ENCODE measurements at regions not wholly inside any gene's neighbourhood (a gene's known extent, or its start where the extent isn't known, plus 50 kb on each side); places are given as distances from the start of the nearest gene placed in this dataset.
A peak's percentile ranks its signal among the peaks of the same experiment; 100 is the strongest.

GRCh38 chr16:48904333-48904732 is 294.4 kb upstream of the N4BP1 start:
- POLR2A ChIA-PET = no interaction called here
- Mint-ChIP-seq H3K9me3 (peaks cover 0 to 5% (median 0%) of the 10 kb centered on the region in 9 donors), H3K27ac (no peak overlapping the region), H3K27me3 (peaks cover 0 to 15% (median 4%) of the 10 kb centered on the region in 5 donors), H3K4me3 (no peak overlapping the region), H3K36me3 (no peaks in the 10 kb centered on the region), H3K4me1 (no peaks in the 10 kb centered on the region)
- DNase-seq (no peak), ATAC-seq (no peak)

GRCh38 chr16:48903039-48903438 is 293.1 kb upstream of the N4BP1 start:
- Mint-ChIP-seq H3K9me3 (peaks cover 0 to 5% (median 0%) of the 10 kb centered on the region in 9 donors), H3K4me1 (no peaks in the 10 kb centered on the region), H3K27me3 (peaks cover 0 to 15% (median 4%) of the 10 kb centered on the region in 5 donors), H3K36me3 (no peaks in the 10 kb centered on the region), H3K27ac (no peak overlapping the region), H3K4me3 (no peak overlapping the region)
- no peak for DNase-seq
- POLR2A ChIA-PET = no interaction called here
- ATAC-seq = no peak

- Mint-ChIP-seq H3K4me3 (no peak overlapping the region), H3K9me3 (peaks cover 0 to 5% (median 0%) of the 10 kb centered on the region in 9 donors), H3K4me1 (no peaks in the 10 kb centered on the region), H3K27me3 (peaks cover 0 to 15% (median 4%) of the 10 kb centered on the region in 5 donors), H3K36me3 (no peaks in the 10 kb centered on the region), H3K27ac (no peak overlapping the region)
- DNase-seq = no peak
- no peak for ATAC-seq
- POLR2A ChIA-PET = no interaction called here
Observed at GRCh38 chr16:48901712-48902374, 291.9 kb upstream of the N4BP1 start.

- Mint-ChIP-seq H3K4me3 (no peak overlapping the region), H3K4me1 (no peaks in the 10 kb centered on the region), H3K36me3 (no peaks in the 10 kb centered on the region), H3K27me3 (peaks cover 0 to 15% (median 3%) of the 10 kb centered on the region in 5 donors), H3K9me3 (peaks cover 0 to 3% (median 0%) of the 10 kb centered on the region in 9 donors), H3K27ac (no peak overlapping the region)
- ATAC-seq = no peak
- POLR2A ChIA-PET = no interaction called here
- no peak for DNase-seq
Observed at GRCh38 chr16:48899500-48899899, 289.5 kb upstream of the N4BP1 start.

GRCh38 chr16:48897698-48898205 is 287.8 kb upstream of the N4BP1 start:
- H3K4me1 Mint-ChIP-seq = no peaks in the 10 kb centered on the region
- no peak overlapping the region for H3K27ac Mint-ChIP-seq
- H3K27me3 Mint-ChIP-seq = peaks cover 0 to 12% (median 0%) of the 10 kb centered on the region in 5 donors
- peaks cover 0 to 2% (median 0%) of the 10 kb centered on the region in 9 donors for H3K9me3 Mint-ChIP-seq
- ATAC-seq (no peak), DNase-seq (no peak)
- POLR2A ChIA-PET = no interaction called here
- no peaks in the 10 kb centered on the region for H3K36me3 Mint-ChIP-seq
- no peak overlapping the region for H3K4me3 Mint-ChIP-seq

GRCh38 chr16:48895142-48895541 is 285.2 kb upstream of the N4BP1 start:
- Mint-ChIP-seq H3K4me1 (no peaks in the 10 kb centered on the region), H3K36me3 (no peaks in the 10 kb centered on the region)
- ATAC-seq = no peak

GRCh38 chr16:48892893-48893292 is 282.9 kb upstream of the N4BP1 start:
- Mint-ChIP-seq H3K4me3 (no peak overlapping the region), H3K27me3 (no peaks in the 10 kb centered on the region), H3K4me1 (no peaks in the 10 kb centered on the region), H3K9me3 (peaks cover 0 to 2% (median 0%) of the 10 kb centered on the region in 9 donors), H3K36me3 (no peaks in the 10 kb centered on the region), H3K27ac (no peak overlapping the region)
- ATAC-seq (no peak), DNase-seq (no peak)
- POLR2A ChIA-PET = no interaction called here

More at GRCh38 chr16:48895142-48895541, 285.2 kb upstream of the N4BP1 start:
- no peak overlapping the region for H3K27ac Mint-ChIP-seq
- POLR2A ChIA-PET = no interaction called here
- peaks cover 0 to 2% (median 0%) of the 10 kb centered on the region in 9 donors for H3K9me3 Mint-ChIP-seq
- no peaks in the 10 kb centered on the region for H3K27me3 Mint-ChIP-seq
- H3K4me3 Mint-ChIP-seq = no peak overlapping the region
- DNase-seq = no peak

GRCh38 chr16:48887646-48888210 is 277.7 kb upstream of the N4BP1 start:
- ATAC-seq = no peak

GRCh38 chr16:48885471-48885870 is 275.5 kb upstream of the N4BP1 start:
- Mint-ChIP-seq H3K27me3 (no peaks in the 10 kb centered on the region), H3K9me3 (peaks cover 0 to 9% (median 2%) of the 10 kb centered on the region in 9 donors), H3K4me1 (no peaks in the 10 kb centered on the region), H3K36me3 (no peaks in the 10 kb centered on the region), H3K4me3 (no peak overlapping the region), H3K27ac (no peak overlapping the region)
- no peak for DNase-seq
- ATAC-seq = no peak
- POLR2A ChIA-PET = no interaction called here

More at GRCh38 chr16:48887646-48888210, 277.7 kb upstream of the N4BP1 start:
- Mint-ChIP-seq H3K27ac (no peak overlapping the region), H3K36me3 (no peaks in the 10 kb centered on the region), H3K9me3 (peaks cover 0 to 9% (median 1%) of the 10 kb centered on the region in 9 donors), H3K4me3 (no peak overlapping the region), H3K4me1 (no peaks in the 10 kb centered on the region), H3K27me3 (no peaks in the 10 kb centered on the region)
- no peak for DNase-seq
- POLR2A ChIA-PET = no interaction called here

GRCh38 chr16:48881272-48881671 is 271.3 kb upstream of the N4BP1 start:
- ATAC-seq = no peak
- no peaks in the 10 kb centered on the region for H3K27me3 Mint-ChIP-seq
- H3K9me3 Mint-ChIP-seq = peaks cover 0 to 8% (median 2%) of the 10 kb centered on the region in 9 donors
- no peaks in the 10 kb centered on the region for H3K4me1 Mint-ChIP-seq
- H3K4me3 Mint-ChIP-seq = no peak overlapping the region
- no peak for DNase-seq
- peak overlapping the region in 1 of 10 donors; percentile 77 for H3K27ac Mint-ChIP-seq
- POLR2A ChIA-PET = no interaction called here
- no peaks in the 10 kb centered on the region for H3K36me3 Mint-ChIP-seq

- POLR2A ChIA-PET = no interaction called here
- Mint-ChIP-seq H3K36me3 (no peaks in the 10 kb centered on the region), H3K9me3 (peaks cover 0 to 5% (median 2%) of the 10 kb centered on the region in 9 donors), H3K27ac (no peak overlapping the region), H3K4me1 (no peaks in the 10 kb centered on the region), H3K27me3 (no peaks in the 10 kb centered on the region), H3K4me3 (no peak overlapping the region)
- ATAC-seq (no peak), DNase-seq (no peak)
Observed at GRCh38 chr16:48879223-48880122, 269.5 kb upstream of the N4BP1 start.

GRCh38 chr16:48877946-48878345 is 268.0 kb upstream of the N4BP1 start:
- H3K27me3 Mint-ChIP-seq = peaks cover 0 to 2% (median 0%) of the 10 kb centered on the region in 5 donors
- H3K36me3 Mint-ChIP-seq = no peaks in the 10 kb centered on the region
- H3K27ac Mint-ChIP-seq = no peak overlapping the region
- POLR2A ChIA-PET = no interaction called here
- no peaks in the 10 kb centered on the region for H3K4me1 Mint-ChIP-seq
- DNase-seq (no peak), ATAC-seq (no peak)
- peaks cover 0 to 7% (median 3%) of the 10 kb centered on the region in 9 donors for H3K9me3 Mint-ChIP-seq
- H3K4me3 Mint-ChIP-seq = no peak overlapping the region

GRCh38 chr16:48870141-48870540 is 260.2 kb upstream of the N4BP1 start:
- Mint-ChIP-seq H3K9me3 (peaks cover 0 to 37% (median 7%) of the 10 kb centered on the region in 9 donors), H3K4me3 (no peak overlapping the region), H3K36me3 (no peaks in the 10 kb centered on the region), H3K4me1 (peaks cover 0 to 2% (median 0%) of the 10 kb centered on the region in 4 donors), H3K27me3 (peaks cover 0 to 8% (median 2%) of the 10 kb centered on the region in 5 donors), H3K27ac (no peak overlapping the region)
- ATAC-seq = no peak
- POLR2A ChIA-PET = no interaction called here
- no peak for DNase-seq

All from naive thymus-derived CD8-positive, alpha-beta T cell (primary cell).